Fibroblast of villous mesenchyme (primary cell): ENCODE measurements at regions not wholly inside any gene's neighbourhood (a gene's known extent, or its start where the extent isn't known, plus 50 kb on each side); places are given as distances from the start of the nearest gene placed in this dataset.

ENCODE experiments used
- DNase-seq: peaks from one replicate; pipeline ENCODE4 v3.0.0-alpha.2; 2010; ENCODE audit warnings: low read depth
- H3K4me3 ChIP-seq: 2 replicates; pipeline ENCODE4 v1.5.1; 2011; ENCODE audit warnings: low read depth, mild to moderate bottlenecking, low read length
- CTCF ChIP-seq: IDR thresholded peaks from 2 replicates; pipeline ENCODE4 v1.5.1; 2012; ENCODE audit warnings: low read depth, mild to moderate bottlenecking, low read length; ENCODE audit not compliant: insufficient read depth

GRCh38 chr1:29743931-29744330, 507.6 kb downstream of the PTPRU start:
- DNase-seq: no peak

GRCh38 chr1:29743264-29743663, 506.9 kb downstream of the PTPRU start:
- H3K4me3 ChIP-seq: no peak overlapping the region
- DNase-seq: no peak
- TF ChIP-seq CTCF: no peak

More at GRCh38 chr1:29743931-29744330, 507.6 kb downstream of the PTPRU start:
- TF ChIP-seq CTCF: no peak
- H3K4me3 ChIP-seq: no peak overlapping the region

GRCh38 chr1:29739176-29739575, 502.9 kb downstream of the PTPRU start:
- H3K4me3 ChIP-seq: no peak overlapping the region
- no peak for TF ChIP-seq CTCF
- no peak for DNase-seq

- no peak overlapping the region for H3K4me3 ChIP-seq
- peak; percentile 59 for DNase-seq
- no peak for TF ChIP-seq CTCF
Measured at GRCh38 chr1:29736582-29737188, 500.4 kb downstream of the PTPRU start.

- TF ChIP-seq CTCF: no peak
Measured at GRCh38 chr1:29732453-29732852, 496.1 kb downstream of the PTPRU start.

GRCh38 chr1:29730623-29731022, 494.3 kb downstream of the PTPRU start:
- DNase-seq: no peak
- no peak for TF ChIP-seq CTCF
- H3K4me3 ChIP-seq: no peak overlapping the region

More at GRCh38 chr1:29732453-29732852, 496.1 kb downstream of the PTPRU start:
- no peak overlapping the region for H3K4me3 ChIP-seq
- no peak for DNase-seq

GRCh38 chr1:29729281-29729680, 493.0 kb downstream of the PTPRU start:
- no peak overlapping the region for H3K4me3 ChIP-seq
- no peak for DNase-seq
- no peak for TF ChIP-seq CTCF
